ENCODE measurements at regions not wholly inside any gene's neighbourhood (a gene's known extent, or its start where the extent isn't known, plus 50 kb on each side); places are given as distances from the start of the nearest gene placed in this dataset.

DNA sequence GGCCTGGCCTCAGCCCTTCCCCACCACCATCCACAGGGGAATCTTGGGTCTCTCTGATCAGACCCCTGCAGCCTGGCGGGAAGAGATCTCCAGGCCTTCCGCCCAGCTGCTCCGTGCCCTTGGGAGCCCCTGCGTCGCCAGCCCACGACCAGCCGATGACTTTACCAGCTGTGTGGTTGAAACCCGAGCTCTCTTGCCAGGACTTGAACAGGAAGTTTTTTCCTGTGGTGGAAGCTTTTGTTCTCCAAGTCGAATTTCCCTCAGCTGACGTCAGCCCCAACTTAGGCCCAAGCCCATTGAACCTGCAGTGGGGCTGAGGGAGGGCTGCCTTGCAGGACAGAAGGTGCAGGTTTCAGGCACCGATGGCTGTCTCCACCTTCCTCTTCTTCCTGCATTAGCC, 51.7 kb upstream of the SMAD3 start:
- TF ChIP-seq, protein P1, sequence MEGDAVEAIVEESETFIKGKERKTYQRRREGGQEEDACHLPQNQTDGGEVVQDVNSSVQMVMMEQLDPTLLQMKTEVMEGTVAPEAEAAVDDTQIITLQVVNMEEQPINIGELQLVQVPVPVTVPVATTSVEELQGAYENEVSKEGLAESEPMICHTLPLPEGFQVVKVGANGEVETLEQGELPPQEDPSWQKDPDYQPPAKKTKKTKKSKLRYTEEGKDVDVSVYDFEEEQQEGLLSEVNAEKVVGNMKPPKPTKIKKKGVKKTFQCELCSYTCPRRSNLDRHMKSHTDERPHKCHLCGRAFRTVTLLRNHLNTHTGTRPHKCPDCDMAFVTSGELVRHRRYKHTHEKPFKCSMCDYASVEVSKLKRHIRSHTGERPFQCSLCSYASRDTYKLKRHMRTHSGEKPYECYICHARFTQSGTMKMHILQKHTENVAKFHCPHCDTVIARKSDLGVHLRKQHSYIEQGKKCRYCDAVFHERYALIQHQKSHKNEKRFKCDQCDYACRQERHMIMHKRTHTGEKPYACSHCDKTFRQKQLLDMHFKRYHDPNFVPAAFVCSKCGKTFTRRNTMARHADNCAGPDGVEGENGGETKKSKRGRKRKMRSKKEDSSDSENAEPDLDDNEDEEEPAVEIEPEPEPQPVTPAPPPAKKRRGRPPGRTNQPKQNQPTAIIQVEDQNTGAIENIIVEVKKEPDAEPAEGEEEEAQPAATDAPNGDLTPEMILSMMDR (conservative IDR thresholded peaks at IDR 0.05) = no peak
- TF ChIP-seq ZFX (IDR thresholded peaks at IDR 0.05) = no peak
